ENCODE measurements at regions not wholly inside any gene's neighbourhood (a gene's known extent, or its start where the extent isn't known, plus 50 kb on each side); places are given as distances from the start of the nearest gene placed in this dataset.
A peak's percentile ranks its signal among the peaks of the same experiment; 100 is the strongest.
"Not testable (repeated sequence)": the region's sequence is repeated elsewhere in the genome, so short reads cannot be mapped to it uniquely, and the experiment has no call there.

GRCh38 chr10:3317553-3318479 is 145.2 kb upstream of the PITRM1 start:
- not testable (repeated sequence) for ATAC-seq

GRCh38 chr10:3314445-3315085 is 142.0 kb upstream of the PITRM1 start:
- H3K4me1 Mint-ChIP-seq, ATAC-seq, H3K36me3 Mint-ChIP-seq, H3K4me3 Mint-ChIP-seq, H3K27ac Mint-ChIP-seq, DNase-seq, POLR2A ChIA-PET, H3K9me3 Mint-ChIP-seq: not testable (repeated sequence)
- peaks cover 22 to 54% (median 36%) of the 10 kb centered on the region in 5 donors for H3K27me3 Mint-ChIP-seq

More at GRCh38 chr10:3317553-3318479, 145.2 kb upstream of the PITRM1 start:
- H3K36me3 Mint-ChIP-seq, POLR2A ChIA-PET, H3K27ac Mint-ChIP-seq, H3K4me3 Mint-ChIP-seq, H3K9me3 Mint-ChIP-seq, DNase-seq, H3K4me1 Mint-ChIP-seq: not testable (repeated sequence)
- peaks cover 18 to 35% (median 30%) of the 10 kb centered on the region in 5 donors for H3K27me3 Mint-ChIP-seq

- H3K9me3 Mint-ChIP-seq, DNase-seq, H3K4me3 Mint-ChIP-seq, H3K36me3 Mint-ChIP-seq, H3K27ac Mint-ChIP-seq, ATAC-seq, H3K4me1 Mint-ChIP-seq, POLR2A ChIA-PET: not testable (repeated sequence)
- H3K27me3 Mint-ChIP-seq: peaks cover 20 to 51% (median 31%) of the 10 kb centered on the region in 5 donors
Observed at GRCh38 chr10:3313784-3314444, 141.3 kb upstream of the PITRM1 start.

- Mint-ChIP-seq H3K9me3 (peaks cover 0 to 8% (median 0%) of the 10 kb centered on the region in 9 donors), H3K27me3 (peaks cover 26 to 54% (median 37%) of the 10 kb centered on the region in 5 donors), H3K4me3 (no peak overlapping the region), H3K27ac (no peak overlapping the region), H3K36me3 (peaks cover 0 to 8% (median 0%) of the 10 kb centered on the region in 3 donors), H3K4me1 (peaks cover 0 to 2% (median 0%) of the 10 kb centered on the region in 4 donors)
- POLR2A ChIA-PET: no interaction called here
- ATAC-seq: no peak
- no peak for DNase-seq
Observed at GRCh38 chr10:3312403-3312940, 139.9 kb upstream of the PITRM1 start.

- no peak overlapping the region for H3K4me3 Mint-ChIP-seq
- no peak for DNase-seq
- no peak for ATAC-seq
- peaks cover 0 to 8% (median 0%) of the 10 kb centered on the region in 9 donors for H3K9me3 Mint-ChIP-seq
- H3K4me1 Mint-ChIP-seq: peaks cover 0 to 2% (median 0%) of the 10 kb centered on the region in 4 donors
- H3K36me3 Mint-ChIP-seq: peaks cover 0 to 8% (median 0%) of the 10 kb centered on the region in 3 donors
- H3K27me3 Mint-ChIP-seq: peaks cover 25 to 51% (median 34%) of the 10 kb centered on the region in 5 donors
- no peak overlapping the region for H3K27ac Mint-ChIP-seq
- POLR2A ChIA-PET: no interaction called here
Observed at GRCh38 chr10:3310016-3310784, 137.6 kb upstream of the PITRM1 start.

- DNase-seq: no peak
- H3K4me3 Mint-ChIP-seq: no peak overlapping the region
- POLR2A ChIA-PET: no interaction called here
- peaks cover 13 to 31% (median 20%) of the 10 kb centered on the region in 5 donors for H3K27me3 Mint-ChIP-seq
- H3K4me1 Mint-ChIP-seq: no peaks in the 10 kb centered on the region
- no peak overlapping the region for H3K27ac Mint-ChIP-seq
- H3K36me3 Mint-ChIP-seq: peaks cover 0 to 8% (median 0%) of the 10 kb centered on the region in 3 donors
- ATAC-seq: no peak
- peaks cover 0 to 8% (median 1%) of the 10 kb centered on the region in 9 donors for H3K9me3 Mint-ChIP-seq
Observed at GRCh38 chr10:3306050-3306449, 133.5 kb upstream of the PITRM1 start.

GRCh38 chr10:3295582-3296151 is 123.1 kb upstream of the PITRM1 start:
- DNase-seq: no peak
- Mint-ChIP-seq H3K36me3 (no peaks in the 10 kb centered on the region), H3K9me3 (no peaks in the 10 kb centered on the region), H3K27ac (no peak overlapping the region), H3K27me3 (peaks cover 0 to 7% (median 2%) of the 10 kb centered on the region in 5 donors), H3K4me3 (no peak overlapping the region), H3K4me1 (no peaks in the 10 kb centered on the region)
- ATAC-seq: no peak
- POLR2A ChIA-PET: no interaction called here

- Mint-ChIP-seq H3K27ac (no peak overlapping the region), H3K4me3 (no peak overlapping the region), H3K36me3 (no peaks in the 10 kb centered on the region), H3K4me1 (no peaks in the 10 kb centered on the region), H3K9me3 (no peaks in the 10 kb centered on the region), H3K27me3 (peaks cover 0 to 7% (median 2%) of the 10 kb centered on the region in 5 donors)
- ATAC-seq (no peak), DNase-seq (no peak)
- POLR2A ChIA-PET: no interaction called here
Observed at GRCh38 chr10:3294919-3295581, 122.5 kb upstream of the PITRM1 start.

- no peak for DNase-seq
- Mint-ChIP-seq H3K4me3 (no peak overlapping the region), H3K27ac (no peak overlapping the region), H3K36me3 (no peaks in the 10 kb centered on the region), H3K4me1 (no peaks in the 10 kb centered on the region), H3K9me3 (no peaks in the 10 kb centered on the region), H3K27me3 (peaks cover 0 to 7% (median 2%) of the 10 kb centered on the region in 5 donors)
- no peak for ATAC-seq
- POLR2A ChIA-PET: no interaction called here
Observed at GRCh38 chr10:3293581-3294431, 121.2 kb upstream of the PITRM1 start.

GRCh38 chr10:3292636-3293035 is 120.1 kb upstream of the PITRM1 start:
- H3K36me3 Mint-ChIP-seq: no peaks in the 10 kb centered on the region
- H3K4me3 Mint-ChIP-seq: no peak overlapping the region
- no peaks in the 10 kb centered on the region for H3K4me1 Mint-ChIP-seq
- H3K27ac Mint-ChIP-seq: no peak overlapping the region
- H3K9me3 Mint-ChIP-seq: no peaks in the 10 kb centered on the region
- DNase-seq (no peak), ATAC-seq (no peak)
- peaks cover 0 to 7% (median 2%) of the 10 kb centered on the region in 5 donors for H3K27me3 Mint-ChIP-seq
- POLR2A ChIA-PET: no interaction called here

GRCh38 chr10:3290550-3290949 is 118.0 kb upstream of the PITRM1 start:
- POLR2A ChIA-PET: no interaction called here
- no peak for ATAC-seq
- Mint-ChIP-seq H3K36me3 (no peaks in the 10 kb centered on the region), H3K27me3 (peaks cover 1 to 4% (median 2%) of the 10 kb centered on the region in 5 donors), H3K9me3 (no peaks in the 10 kb centered on the region), H3K27ac (no peak overlapping the region), H3K4me3 (no peak overlapping the region), H3K4me1 (no peaks in the 10 kb centered on the region)
- DNase-seq: peak in 1 of 10 donors; percentile 63
